Natural killer cell (primary cell): ENCODE measurements at regions not wholly inside any gene's neighbourhood (a gene's known extent, or its start where the extent isn't known, plus 50 kb on each side); places are given as distances from the start of the nearest gene placed in this dataset.

ENCODE experiments used
- ATAC-seq, 3 donors: fragments of 150-1000 bp in 2 of 3; fragments of 200-7000 bp in 1 of 3; cut with Tn5 transposase; 1 replicate in 1 of 3; 2 replicates in 2 of 3; pipeline ENCODE4 v1.10.0; 2021; ENCODE audit warnings: mild to moderate bottlenecking in 2 of 3, moderate library complexity in 2 of 3
- DNase-seq, 2 donors: peaks; one replicate each; pipeline versions ENCODE4 v3.0.0 to v3.0.0-alpha.2; 2013 to 2021; ENCODE audit warnings: mixed read lengths in 1 of 2
- H3K27ac ChIP-seq: one replicate; pipeline ENCODE4 v1.5.1; 2013; ENCODE audit warnings: mild to moderate bottlenecking, low read length
- H3K27me3 ChIP-seq: one replicate; pipeline ENCODE4 v1.6.1; 2013; ENCODE audit warnings: low read length; ENCODE audit not compliant: control insufficient read depth, insufficient read depth
- H3K36me3 ChIP-seq: one replicate; pipeline ENCODE4 v1.6.1; 2013; ENCODE audit warnings: low read length; ENCODE audit not compliant: control insufficient read depth, insufficient read depth
- H3K4me1 ChIP-seq: one replicate; pipeline ENCODE4 v1.6.1; 2013; ENCODE audit warnings: low read length; ENCODE audit not compliant: control insufficient read depth, insufficient read depth
- H3K4me3 ChIP-seq: one replicate; pipeline ENCODE4 v1.5.1; 2013; ENCODE audit warnings: low read length
- H3K9me3 ChIP-seq: one replicate; pipeline ENCODE4 v1.6.1; 2013; ENCODE audit warnings: low read length; ENCODE audit not compliant: control insufficient read depth, insufficient read depth
- H3K27ac Mint-ChIP-seq, 2 donors: one replicate each; pipeline ENCODE4 v1.8.0; 2022; ENCODE audit warnings: mild to moderate bottlenecking in 2 of 2, mixed read lengths in 2 of 2, moderate library complexity in 1 of 2
- H3K27me3 Mint-ChIP-seq, 2 donors: one replicate each; pipeline ENCODE4 v1.8.0; 2022; ENCODE audit warnings: low read depth in 2 of 2, mixed read lengths in 2 of 2
- H3K36me3 Mint-ChIP-seq: one replicate; pipeline ENCODE4 v1.8.0; 2022; ENCODE audit warnings: mixed read lengths
- H3K4me1 Mint-ChIP-seq, 2 donors: one replicate each; pipeline ENCODE4 v1.8.0; 2022; ENCODE audit warnings: mixed read lengths in 2 of 2
- H3K4me3 Mint-ChIP-seq: one replicate; pipeline ENCODE4 v1.8.0; 2022; ENCODE audit warnings: mild to moderate bottlenecking, moderate library complexity, mixed read lengths
- H3K9me3 Mint-ChIP-seq, 2 donors: one replicate each; pipeline ENCODE4 v1.8.0; 2022; ENCODE audit warnings: mixed read lengths in 2 of 2
- WGBS: methylation state at CpG from one replicate; pipeline ENCODE4 v1.1.7; 2013; ENCODE audit warnings: missing lambda C conversion rate; ENCODE audit not compliant: insufficient coverage; 5-methylcytosine and 5-hydroxymethylcytosine counted together
- intact Hi-C: fragments of 100-400 bp; cut with micrococcal nuclease; formaldehyde crosslinking; loops from one replicate; pipeline ENCODE4 v1.14.2; 2022
- TF ChIP-seq, protein P1 (sequence below): fragments of 200-600 bp; IDR thresholded peaks from one replicate; pipeline ENCODE4 v1.8.0; 2022; ENCODE audit warnings: antibody characterized with exemption

DNA sequence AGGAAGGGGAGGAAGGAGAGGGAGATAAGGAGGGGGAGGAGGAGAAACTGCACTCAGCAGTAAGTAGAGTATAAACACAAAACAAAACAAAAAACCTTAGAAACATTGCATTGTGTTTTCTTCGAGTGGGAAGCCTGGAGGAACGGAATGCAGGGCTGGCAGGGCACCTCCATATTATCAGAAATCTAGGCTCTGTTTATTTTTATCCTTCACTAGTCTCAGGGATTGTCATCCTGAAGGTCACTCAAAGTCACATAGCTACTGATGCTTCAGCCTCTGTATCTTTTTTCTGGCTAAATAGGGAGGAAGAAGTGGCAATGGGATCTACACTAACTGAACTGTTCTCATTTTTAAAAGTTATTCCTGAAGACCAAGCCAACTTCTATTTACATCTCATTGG lies 467.8 kb downstream of the KCTD12 start:
- Histone ChIP-seq H3K9me3 (no peaks in the 10 kb centered on the region), H3K27ac (no peak overlapping the region), H3K4me1 (no peaks in the 10 kb centered on the region), H3K36me3 (no peaks in the 10 kb centered on the region), H3K4me3 (no peak overlapping the region), H3K27me3 (no peaks in the 10 kb centered on the region)
- H3K36me3 Mint-ChIP-seq, result no peaks in the 10 kb centered on the region
- intact Hi-C loops, result no loop called here
- TF ChIP-seq, protein P1, sequence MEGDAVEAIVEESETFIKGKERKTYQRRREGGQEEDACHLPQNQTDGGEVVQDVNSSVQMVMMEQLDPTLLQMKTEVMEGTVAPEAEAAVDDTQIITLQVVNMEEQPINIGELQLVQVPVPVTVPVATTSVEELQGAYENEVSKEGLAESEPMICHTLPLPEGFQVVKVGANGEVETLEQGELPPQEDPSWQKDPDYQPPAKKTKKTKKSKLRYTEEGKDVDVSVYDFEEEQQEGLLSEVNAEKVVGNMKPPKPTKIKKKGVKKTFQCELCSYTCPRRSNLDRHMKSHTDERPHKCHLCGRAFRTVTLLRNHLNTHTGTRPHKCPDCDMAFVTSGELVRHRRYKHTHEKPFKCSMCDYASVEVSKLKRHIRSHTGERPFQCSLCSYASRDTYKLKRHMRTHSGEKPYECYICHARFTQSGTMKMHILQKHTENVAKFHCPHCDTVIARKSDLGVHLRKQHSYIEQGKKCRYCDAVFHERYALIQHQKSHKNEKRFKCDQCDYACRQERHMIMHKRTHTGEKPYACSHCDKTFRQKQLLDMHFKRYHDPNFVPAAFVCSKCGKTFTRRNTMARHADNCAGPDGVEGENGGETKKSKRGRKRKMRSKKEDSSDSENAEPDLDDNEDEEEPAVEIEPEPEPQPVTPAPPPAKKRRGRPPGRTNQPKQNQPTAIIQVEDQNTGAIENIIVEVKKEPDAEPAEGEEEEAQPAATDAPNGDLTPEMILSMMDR, result no peak
- no peak for DNase-seq
- no peak for ATAC-seq
- H3K4me1 Mint-ChIP-seq, result no peaks in the 10 kb centered on the region
- 76% methylated on average over 2 of the region's 2 CpGs for WGBS
- H3K4me3 Mint-ChIP-seq, result no peak overlapping the region
- no peaks in the 10 kb centered on the region for H3K27me3 Mint-ChIP-seq
- no peaks in the 10 kb centered on the region for H3K9me3 Mint-ChIP-seq
- no peak overlapping the region for H3K27ac Mint-ChIP-seq

DNA sequence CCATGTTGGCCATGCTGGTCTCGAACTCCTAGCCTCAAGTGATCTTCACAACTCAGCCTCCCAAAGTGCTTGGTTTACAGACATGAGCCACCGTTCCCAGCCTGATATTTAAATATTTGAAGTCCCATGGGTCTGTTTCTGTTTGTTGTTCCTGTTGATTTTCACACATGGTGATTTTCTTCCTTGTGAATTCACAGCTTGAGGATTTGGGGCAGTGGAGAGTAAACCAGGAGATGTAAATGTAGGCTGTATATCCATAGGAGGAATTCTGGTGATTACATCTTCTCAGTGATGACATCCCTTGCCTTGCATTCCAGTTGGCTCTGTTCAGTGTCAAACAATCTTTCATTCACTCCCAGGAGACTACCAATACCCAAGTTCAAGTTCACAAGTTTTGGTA lies 471.9 kb downstream of the KCTD12 start:
- H3K9me3 ChIP-seq, result no peaks in the 10 kb centered on the region
- WGBS, result 70% methylated on average over 2 of the region's 2 CpGs
- Mint-ChIP-seq H3K27me3 (no peaks in the 10 kb centered on the region), H3K4me1 (no peaks in the 10 kb centered on the region), H3K27ac (no peak overlapping the region), H3K9me3 (peaks cover 0 to 2% of the 10 kb centered on the region in 2 donors), H3K4me3 (no peak overlapping the region), H3K36me3 (no peaks in the 10 kb centered on the region)
- intact Hi-C loops, result no loop called here
- H3K36me3 ChIP-seq, result no peaks in the 10 kb centered on the region
- no peak for DNase-seq
- ATAC-seq, result no peak
- H3K4me3 ChIP-seq, result no peak overlapping the region
- H3K27me3 ChIP-seq, result no peaks in the 10 kb centered on the region
- no peaks in the 10 kb centered on the region for H3K4me1 ChIP-seq
- TF ChIP-seq, protein P1, result no peak
- H3K27ac ChIP-seq, result no peak overlapping the region

DNA sequence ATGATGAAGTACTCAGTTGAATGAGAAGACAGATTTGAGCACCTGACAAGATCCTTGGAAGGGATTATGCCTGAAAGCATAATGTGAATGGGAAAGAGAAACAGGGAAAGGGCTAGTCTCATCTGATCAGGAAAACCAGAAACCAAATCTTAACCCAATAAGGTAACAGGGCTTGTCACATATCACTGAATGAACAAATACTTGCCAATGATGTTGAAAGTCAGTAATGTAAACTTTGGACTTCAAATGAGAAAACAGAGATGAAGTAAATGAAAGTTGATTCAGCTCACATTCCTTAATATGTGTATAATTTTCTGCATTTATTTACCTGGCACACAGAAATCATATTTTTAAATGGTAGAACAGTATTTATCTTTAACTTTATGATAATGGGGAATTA lies 480.0 kb downstream of the KCTD12 start:
- intact Hi-C loops, result no loop called here
- DNase-seq (no peak), ATAC-seq (no peak)
- peaks cover 0 to 2% of the 10 kb centered on the region in 2 donors for H3K9me3 Mint-ChIP-seq
- H3K36me3 Mint-ChIP-seq, result no peaks in the 10 kb centered on the region
- H3K4me3 Mint-ChIP-seq, result no peak overlapping the region
- no peaks in the 10 kb centered on the region for H3K27me3 ChIP-seq
- H3K4me1 Mint-ChIP-seq, result no peaks in the 10 kb centered on the region
- H3K27ac ChIP-seq, result no peak overlapping the region
- no peak overlapping the region for H3K4me3 ChIP-seq
- H3K9me3 ChIP-seq, result no peaks in the 10 kb centered on the region
- H3K27ac Mint-ChIP-seq, result no peak overlapping the region
- H3K4me1 ChIP-seq, result no peaks in the 10 kb centered on the region
- TF ChIP-seq, protein P1, result no peak
- no peaks in the 10 kb centered on the region for H3K27me3 Mint-ChIP-seq
- H3K36me3 ChIP-seq, result no peaks in the 10 kb centered on the region

DNA sequence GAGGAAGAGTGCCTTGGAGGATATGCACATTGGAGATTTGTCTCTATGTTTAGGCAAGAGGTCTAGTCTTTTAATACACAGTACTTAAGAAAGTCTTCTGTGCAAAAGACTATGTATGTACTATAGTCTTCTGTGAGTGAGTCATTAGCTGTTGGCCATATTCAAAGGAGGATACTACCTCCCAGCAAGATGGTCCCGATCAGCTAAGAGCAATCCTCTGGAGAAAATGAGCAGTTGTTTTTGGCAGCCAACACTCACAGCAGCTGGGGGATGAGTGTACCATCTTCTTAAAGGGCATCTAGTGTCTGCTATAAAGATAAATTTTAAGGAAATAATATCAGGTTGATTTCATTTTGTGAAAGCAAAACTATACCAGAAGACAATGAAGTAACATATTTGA lies 487.8 kb downstream of the KCTD12 start:
- peaks cover 0 to 3% of the 10 kb centered on the region in 2 donors for H3K9me3 Mint-ChIP-seq
- no peaks in the 10 kb centered on the region for H3K36me3 ChIP-seq
- H3K4me3 ChIP-seq, result no peak overlapping the region
- H3K27me3 ChIP-seq, result no peaks in the 10 kb centered on the region
- ATAC-seq (no peak), DNase-seq (no peak)
- H3K4me1 Mint-ChIP-seq, result peaks cover 11 to 15% of the 10 kb centered on the region in 2 donors
- TF ChIP-seq, protein P1, result no peak
- no peaks in the 10 kb centered on the region for H3K27me3 Mint-ChIP-seq
- H3K4me3 Mint-ChIP-seq, result no peak overlapping the region
- no peak overlapping the region for H3K27ac ChIP-seq
- H3K4me1 ChIP-seq, result no peaks in the 10 kb centered on the region
- no peak overlapping the region for H3K27ac Mint-ChIP-seq
- 83% methylated on average over 1 of the region's 1 CpG for WGBS
- intact Hi-C loops, result no loop called here
- H3K36me3 Mint-ChIP-seq, result peaks cover 12% of the 10 kb centered on the region
- no peaks in the 10 kb centered on the region for H3K9me3 ChIP-seq
